GM19324 (cell line): ENCODE measurements at regions not wholly inside any gene's neighbourhood (a gene's known extent, or its start where the extent isn't known, plus 50 kb on each side); places are given as distances from the start of the nearest gene placed in this dataset.
"Not testable (repeated sequence)": the region's sequence is repeated elsewhere in the genome, so short reads cannot be mapped to it uniquely, and the experiment has no call there.

Experiments used
- ATAC-seq: cut with Tn5 transposase; IDR thresholded peaks from one replicate; pipeline ENCODE4 v1.9.1; 2021; ENCODE audit warnings: mild to moderate bottlenecking, moderate library complexity; ENCODE audit not compliant: unreplicated experiment, low FRiP score

- no peak for ATAC-seq
Measured at GRCh38 chr18:6521803-6522418, 107.2 kb upstream of the L3MBTL4 start.

- ATAC-seq = no peak
Measured at GRCh38 chr18:6525604-6526003, 110.9 kb upstream of the L3MBTL4 start.

GRCh38 chr18:6537475-6537874 is 122.8 kb upstream of the L3MBTL4 start:
- no peak for ATAC-seq

GRCh38 chr18:6541131-6541679 is 126.5 kb upstream of the L3MBTL4 start:
- not testable (repeated sequence) for ATAC-seq

- ATAC-seq = no peak
Measured at GRCh38 chr18:6542296-6542695, 127.6 kb upstream of the L3MBTL4 start.

GRCh38 chr18:6543330-6543908 is 128.7 kb upstream of the L3MBTL4 start:
- no peak for ATAC-seq

GRCh38 chr18:6546229-6546628 is 131.5 kb upstream of the L3MBTL4 start:
- ATAC-seq = no peak

- no peak for ATAC-seq
Measured at GRCh38 chr18:6547476-6547875, 132.8 kb upstream of the L3MBTL4 start.

GRCh38 chr18:6553234-6553900 is 138.7 kb upstream of the L3MBTL4 start:
- ATAC-seq = no peak

GRCh38 chr18:6557057-6557769 is 142.5 kb upstream of the L3MBTL4 start:
- ATAC-seq = no peak

- no peak for ATAC-seq
Measured at GRCh38 chr18:6557770-6558248, 143.1 kb upstream of the L3MBTL4 start.

GRCh38 chr18:6558446-6559156 is 143.9 kb upstream of the L3MBTL4 start:
- no peak for ATAC-seq

- ATAC-seq = no peak
Measured at GRCh38 chr18:6559296-6559695, 144.6 kb upstream of the L3MBTL4 start.

GRCh38 chr18:6561016-6561415 is 146.3 kb upstream of the L3MBTL4 start:
- ATAC-seq = no peak

GRCh38 chr18:6561420-6561861 is 146.7 kb upstream of the L3MBTL4 start:
- no peak for ATAC-seq

- ATAC-seq = no peak
Measured at GRCh38 chr18:6561862-6562291, 147.2 kb upstream of the L3MBTL4 start.

- no peak for ATAC-seq
Measured at GRCh38 chr18:6563896-6564295, 149.2 kb upstream of the L3MBTL4 start.

GRCh38 chr18:6564950-6565814 is 150.5 kb upstream of the L3MBTL4 start:
- ATAC-seq = no peak

- ATAC-seq = no peak
Measured at GRCh38 chr18:6565815-6566081, 151.0 kb upstream of the L3MBTL4 start.
